ENCODE measurements at regions not wholly inside any gene's neighbourhood (a gene's known extent, or its start where the extent isn't known, plus 50 kb on each side); places are given as distances from the start of the nearest gene placed in this dataset.
A peak's percentile ranks its signal among the peaks of the same experiment; 100 is the strongest.

- DNase-seq (ENCODE audit: low read depth): peak; percentile 22
Observed at GRCh38 chr12:75908961-75909605, 122.5 kb downstream of the PHLDA1 start.

GRCh38 chr12:75905922-75906321 lies 125.7 kb downstream of the PHLDA1 start:
- no peak for DNase-seq (ENCODE audit: low read depth)

- no peak for DNase-seq (ENCODE audit: low read depth)
Observed at GRCh38 chr12:75900781-75901254, 130.8 kb downstream of the PHLDA1 start.

GRCh38 chr12:75900226-75900625 lies 131.3 kb downstream of the PHLDA1 start:
- DNase-seq (ENCODE audit: low read depth): no peak

- DNase-seq (ENCODE audit: low read depth): no peak
Observed at GRCh38 chr12:75894965-75895754, 136.4 kb downstream of the PHLDA1 start.

- no peak for DNase-seq (ENCODE audit: low read depth)
Observed at GRCh38 chr12:75893765-75894164, 137.8 kb downstream of the PHLDA1 start.

- peak; percentile 20 for DNase-seq (ENCODE audit: low read depth)
Observed at GRCh38 chr12:75892731-75893408, 138.7 kb downstream of the PHLDA1 start.

GRCh38 chr12:75891072-75891471 lies 140.5 kb downstream of the PHLDA1 start:
- DNase-seq (ENCODE audit: low read depth): no peak

GRCh38 chr12:75890660-75891059 lies 140.9 kb downstream of the PHLDA1 start:
- DNase-seq (ENCODE audit: low read depth): no peak

- DNase-seq (ENCODE audit: low read depth): peak; percentile 34
Observed at GRCh38 chr12:75890141-75890540, 141.4 kb downstream of the PHLDA1 start.

GRCh38 chr12:75888874-75889613 lies 142.5 kb downstream of the PHLDA1 start:
- DNase-seq (ENCODE audit: low read depth): no peak

- no peak for DNase-seq (ENCODE audit: low read depth)
Observed at GRCh38 chr12:75888399-75888798, 143.2 kb downstream of the PHLDA1 start.

- no peak for DNase-seq (ENCODE audit: low read depth)
Observed at GRCh38 chr12:75887979-75888378, 143.6 kb downstream of the PHLDA1 start.

GRCh38 chr12:75884465-75884985 lies 147.1 kb downstream of the PHLDA1 start:
- no peak for DNase-seq (ENCODE audit: low read depth)

GRCh38 chr12:75883241-75883640 lies 148.3 kb downstream of the PHLDA1 start:
- no peak for DNase-seq (ENCODE audit: low read depth)

- no peak for DNase-seq (ENCODE audit: low read depth)
Observed at GRCh38 chr12:75882421-75882820, 149.2 kb downstream of the PHLDA1 start.

- DNase-seq (ENCODE audit: low read depth): no peak
Observed at GRCh38 chr12:75881920-75882319, 149.7 kb downstream of the PHLDA1 start.

- no peak for DNase-seq (ENCODE audit: low read depth)
Observed at GRCh38 chr12:75877763-75878621, 153.6 kb downstream of the PHLDA1 start.

- DNase-seq (ENCODE audit: low read depth): no peak
Observed at GRCh38 chr12:75876832-75877762, 154.5 kb downstream of the PHLDA1 start.

Measured in HT1080 (cell line).